Trophoblast cell (in vitro differentiated cells and primary cell): ENCODE measurements at regions not wholly inside any gene's neighbourhood (a gene's known extent, or its start where the extent isn't known, plus 50 kb on each side); places are given as distances from the start of the nearest gene placed in this dataset.
A peak's percentile ranks its signal among the peaks of the same experiment; 100 is the strongest.

Experiments
- DNase-seq, 2 donors: peaks; one replicate each; pipeline ENCODE4 v3.0.0-alpha.2; 2016
- H2AFZ ChIP-seq: 2 replicates; pipeline ENCODE4 v1.6.1; 2013; ENCODE audit warnings: low read length, moderate library complexity, mild to moderate bottlenecking; ENCODE audit not compliant: insufficient read depth, poor library complexity
- H2AK5ac ChIP-seq: 2 replicates; pipeline ENCODE4 v1.6.1; 2013; ENCODE audit warnings: mild to moderate bottlenecking, low read length
- H2BK120ac ChIP-seq: 2 replicates; pipeline ENCODE4 v1.6.1; 2013; ENCODE audit warnings: low read length, mild to moderate bottlenecking, moderate library complexity; ENCODE audit not compliant: insufficient read depth, poor library complexity
- H2BK12ac ChIP-seq: 2 replicates; pipeline ENCODE4 v1.6.1; 2013; ENCODE audit warnings: mild to moderate bottlenecking, low read length, moderate library complexity
- H2BK5ac ChIP-seq: 2 replicates; pipeline ENCODE4 v1.6.1; 2013; ENCODE audit warnings: low read length, low read depth, moderate library complexity, mild to moderate bottlenecking; ENCODE audit not compliant: poor library complexity
- H3K14ac ChIP-seq: 2 replicates; pipeline ENCODE4 v1.6.1; 2013; ENCODE audit warnings: mild to moderate bottlenecking, low read length
- H3K18ac ChIP-seq: 2 replicates; pipeline ENCODE4 v1.6.1; 2013; ENCODE audit warnings: mild to moderate bottlenecking, low read length
- H3K23ac ChIP-seq: 2 replicates; pipeline ENCODE4 v1.6.1; 2013; ENCODE audit warnings: low read length
- H3K27ac ChIP-seq: 2 replicates; pipeline ENCODE4 v1.5.1; 2013; ENCODE audit warnings: low read depth, mild to moderate bottlenecking, inconsistent platforms, low read length, moderate library complexity
- H3K27me3 ChIP-seq: 2 replicates; pipeline ENCODE4 v1.6.1; 2013; ENCODE audit warnings: inconsistent platforms, mild to moderate bottlenecking, low read length, moderate library complexity; ENCODE audit not compliant: insufficient read depth
- H3K36me3 ChIP-seq, 2 experiments: 1 replicate in 1 of 2; 2 replicates in 1 of 2; pipeline ENCODE4 v1.6.1; 2013; ENCODE audit warnings: low read length in 2 of 2, mild to moderate bottlenecking in 2 of 2, moderate library complexity in 1 of 2; ENCODE audit not compliant: insufficient read depth in 2 of 2, control insufficient read depth in 1 of 2
- H3K4ac ChIP-seq: 2 replicates; pipeline ENCODE4 v1.6.1; 2013; ENCODE audit warnings: low read depth, mild to moderate bottlenecking, low read length, moderate library complexity
- H3K4me1 ChIP-seq, 2 experiments: 1 replicate in 1 of 2; 2 replicates in 1 of 2; pipeline ENCODE4 v1.6.1; 2013; ENCODE audit warnings: low read length in 2 of 2, mild to moderate bottlenecking in 2 of 2, moderate library complexity in 1 of 2; ENCODE audit not compliant: insufficient read depth in 2 of 2, control insufficient read depth in 1 of 2
- H3K4me2 ChIP-seq: 2 replicates; pipeline ENCODE4 v1.6.1; 2013; ENCODE audit warnings: inconsistent platforms, mild to moderate bottlenecking, low read length, moderate library complexity
- H3K4me3 ChIP-seq: 2 replicates; pipeline ENCODE4 v1.5.1; 2013; ENCODE audit warnings: mild to moderate bottlenecking, low read depth, low read length, inconsistent platforms
- H3K79me1 ChIP-seq: one replicate; pipeline ENCODE4 v1.6.1; 2013; ENCODE audit warnings: low read length
- H3K79me2 ChIP-seq: 2 replicates; pipeline ENCODE4 v1.6.1; 2013; ENCODE audit warnings: low read length, mild to moderate bottlenecking; ENCODE audit not compliant: control insufficient read depth, insufficient read depth, poor library complexity
- H3K9ac ChIP-seq: 2 replicates; pipeline ENCODE4 v1.6.1; 2013; ENCODE audit warnings: mild to moderate bottlenecking, low read length
- H3K9me3 ChIP-seq: 2 replicates; pipeline ENCODE4 v1.6.1; 2013; ENCODE audit warnings: low read depth, mild to moderate bottlenecking, control low read depth, inconsistent platforms, low read length; ENCODE audit not compliant: insufficient read depth
- H4K12ac ChIP-seq: 2 replicates; pipeline ENCODE4 v1.6.1; 2013; ENCODE audit warnings: low read depth, mild to moderate bottlenecking, low read length, moderate library complexity
- H4K8ac ChIP-seq: 2 replicates; pipeline ENCODE4 v1.6.1; 2013; ENCODE audit warnings: low read depth, mild to moderate bottlenecking, low read length, moderate library complexity
- H4K91ac ChIP-seq: one replicate; pipeline ENCODE4 v1.6.1; 2013; ENCODE audit warnings: low read depth, mild to moderate bottlenecking, low read length, moderate library complexity
- WGBS: extraction: QIAGEN DNeasy Blood & Tissue Kit; methylation state at CpG from one replicate; pipeline ENCODE4 v1.1.7; 2013; ENCODE audit warnings: missing lambda C conversion rate; ENCODE audit not compliant: insufficient read length, insufficient coverage; ENCODE audit errors: extremely low coverage; 5-methylcytosine and 5-hydroxymethylcytosine counted together

GRCh38 chrX:1833656-1834360, 218.9 kb downstream of the ASMT start:
- H3K4ac ChIP-seq, result no peak overlapping the region
- no peaks in the 10 kb centered on the region for H3K79me1 ChIP-seq
- no peak overlapping the region for H3K27ac ChIP-seq
- H3K9ac ChIP-seq, result no peak overlapping the region
- H3K27me3 ChIP-seq, result no peaks in the 10 kb centered on the region
- H3K4me1 ChIP-seq, result peaks cover 2 to 3% of the 10 kb centered on the region in 2 experiments
- no peak overlapping the region for H3K4me2 ChIP-seq
- no peak overlapping the region for H4K12ac ChIP-seq
- H2BK12ac ChIP-seq, result no peak overlapping the region
- H3K14ac ChIP-seq, result no peak overlapping the region
- no peaks in the 10 kb centered on the region for H3K36me3 ChIP-seq
- no peak overlapping the region for H4K91ac ChIP-seq
- DNase-seq, result no peak
- no peak overlapping the region for H2BK5ac ChIP-seq
- WGBS, result no CpG with 5 or more reads among the region's 15 CpGs
- no peak overlapping the region for H2AFZ ChIP-seq
- H2AK5ac ChIP-seq, result no peak overlapping the region
- H3K18ac ChIP-seq, result no peak overlapping the region
- H4K8ac ChIP-seq, result no peak overlapping the region
- no peak overlapping the region for H3K4me3 ChIP-seq
- H3K79me2 ChIP-seq, result no peaks in the 10 kb centered on the region
- no peak overlapping the region for H2BK120ac ChIP-seq
- peaks cover 3% of the 10 kb centered on the region for H3K9me3 ChIP-seq
- H3K23ac ChIP-seq, result peak overlapping the region; percentile 90

DNA sequence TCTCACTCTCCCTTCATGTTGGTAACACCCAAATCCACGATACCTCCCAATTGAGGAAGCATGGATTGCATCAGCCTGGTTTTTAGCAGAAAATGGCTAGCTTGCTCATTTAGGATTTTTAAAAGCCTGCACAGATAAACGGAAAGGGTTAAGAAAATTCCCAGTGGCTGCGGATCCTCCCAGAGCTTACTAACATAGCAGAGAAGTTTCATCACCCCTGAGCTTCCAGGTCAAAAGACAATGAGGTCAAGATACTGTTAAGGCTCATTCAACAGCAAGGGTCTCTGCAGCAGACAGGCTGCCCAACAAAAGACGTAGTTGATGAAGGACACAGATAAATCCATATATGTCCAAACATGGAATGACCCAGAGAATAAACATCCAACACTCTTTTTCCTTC, 220.2 kb downstream of the ASMT start:
- Histone ChIP-seq H4K12ac (no peak overlapping the region), H3K9ac (no peak overlapping the region), H3K14ac (no peak overlapping the region), H3K4me2 (no peak overlapping the region), H3K79me2 (no peaks in the 10 kb centered on the region), H3K18ac (no peak overlapping the region), H3K4me3 (no peak overlapping the region), H3K36me3 (no peaks in the 10 kb centered on the region), H4K91ac (no peak overlapping the region), H3K27ac (no peak overlapping the region), H2BK120ac (no peak overlapping the region), H3K79me1 (no peaks in the 10 kb centered on the region), H2BK5ac (no peak overlapping the region), H4K8ac (no peak overlapping the region), H3K23ac (no peak overlapping the region), H3K4me1 (peaks cover 2 to 3% of the 10 kb centered on the region in 2 experiments), H2AFZ (no peak overlapping the region), H3K27me3 (no peaks in the 10 kb centered on the region), H3K9me3 (peaks cover 3% of the 10 kb centered on the region), H3K4ac (no peak overlapping the region), H2BK12ac (no peak overlapping the region), H2AK5ac (no peak overlapping the region)
- WGBS, result no CpG with 5 or more reads among the region's 4 CpGs
- DNase-seq, result no peak

DNA sequence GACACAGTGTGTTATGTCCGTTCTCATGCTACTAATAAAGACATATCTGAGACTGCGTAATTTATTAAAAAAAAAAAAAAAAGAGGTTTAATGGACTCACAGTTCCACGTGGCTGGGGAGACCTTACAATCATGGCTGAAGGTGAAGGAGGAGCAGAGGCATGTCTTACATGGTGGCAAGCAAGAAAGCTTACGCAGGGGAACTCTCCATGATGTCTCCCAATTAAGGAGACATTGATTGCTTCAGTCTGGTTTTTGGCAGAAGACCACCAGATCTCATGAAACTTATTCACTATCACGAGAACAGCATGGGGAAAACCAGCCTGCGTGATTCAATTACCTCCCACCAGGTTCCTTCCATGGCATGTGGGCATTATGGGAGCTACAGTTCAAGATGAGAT, 221.8 kb downstream of the ASMT start:
- H3K27me3 ChIP-seq, result no peaks in the 10 kb centered on the region
- H3K14ac ChIP-seq, result no peak overlapping the region
- no peak overlapping the region for H4K91ac ChIP-seq
- no peak overlapping the region for H4K8ac ChIP-seq
- no peak for DNase-seq
- H2AK5ac ChIP-seq, result no peak overlapping the region
- no peak overlapping the region for H3K4me3 ChIP-seq
- H3K9ac ChIP-seq, result no peak overlapping the region
- no peaks in the 10 kb centered on the region for H3K79me1 ChIP-seq
- H3K36me3 ChIP-seq, result no peaks in the 10 kb centered on the region
- H3K23ac ChIP-seq, result no peak overlapping the region
- H2BK5ac ChIP-seq, result no peak overlapping the region
- H3K4ac ChIP-seq, result no peak overlapping the region
- no peak overlapping the region for H2BK12ac ChIP-seq
- no peak overlapping the region for H3K27ac ChIP-seq
- H4K12ac ChIP-seq, result no peak overlapping the region
- whole genome bisulfite sequencing, result no CpG with 5 or more reads among the region's 6 CpGs
- H3K9me3 ChIP-seq, result peaks cover 5% of the 10 kb centered on the region
- H3K4me1 ChIP-seq, result peaks cover 2 to 3% of the 10 kb centered on the region in 2 experiments
- H2BK120ac ChIP-seq, result no peak overlapping the region
- no peaks in the 10 kb centered on the region for H3K79me2 ChIP-seq
- no peak overlapping the region for H2AFZ ChIP-seq
- H3K18ac ChIP-seq, result no peak overlapping the region
- no peak overlapping the region for H3K4me2 ChIP-seq

DNA sequence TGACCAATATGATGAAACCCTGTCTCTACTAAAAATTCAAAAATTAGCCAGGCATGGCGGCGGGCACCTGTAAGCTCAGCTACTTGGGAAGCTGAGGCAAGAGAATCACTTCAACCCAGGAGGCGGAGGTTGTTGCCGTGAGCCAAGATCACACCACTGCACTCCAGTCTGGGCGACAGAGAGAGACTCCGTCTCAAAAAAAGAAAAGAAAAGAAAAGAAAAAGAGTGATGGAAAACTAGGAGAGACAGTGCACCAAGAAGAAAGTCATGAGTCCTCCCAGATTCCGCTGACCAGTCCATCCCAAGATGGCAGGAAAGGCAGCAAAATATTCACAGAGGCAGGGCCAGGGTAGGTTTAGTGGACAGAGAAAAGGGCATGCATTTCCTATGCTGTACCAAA, 226.9 kb downstream of the ASMT start:
- Histone ChIP-seq H3K27ac (no peak overlapping the region), H2BK5ac (no peak overlapping the region)
- WGBS, result no CpG with 5 or more reads among the region's 7 CpGs

More for the DNA sequence above, 226.9 kb downstream of the ASMT start:
- Histone ChIP-seq H2BK120ac (no peak overlapping the region), H3K9me3 (peaks cover 5% of the 10 kb centered on the region), H3K79me1 (no peaks in the 10 kb centered on the region), H2AK5ac (no peak overlapping the region), H3K14ac (no peak overlapping the region), H4K12ac (no peak overlapping the region), H4K8ac (no peak overlapping the region), H3K4me3 (no peak overlapping the region), H3K4me1 (no peaks in the 10 kb centered on the region), H4K91ac (no peak overlapping the region), H3K18ac (no peak overlapping the region), H3K36me3 (no peaks in the 10 kb centered on the region), H3K23ac (no peak overlapping the region), H3K79me2 (no peaks in the 10 kb centered on the region), H3K27me3 (no peaks in the 10 kb centered on the region), H2AFZ (no peak overlapping the region), H3K4ac (no peak overlapping the region), H2BK12ac (no peak overlapping the region), H3K9ac (no peak overlapping the region), H3K4me2 (no peak overlapping the region)
- no peak for DNase-seq
